NCI-H226 (cell line): ENCODE measurements at regions not wholly inside any gene's neighbourhood (a gene's known extent, or its start where the extent isn't known, plus 50 kb on each side); places are given as distances from the start of the nearest gene placed in this dataset.

Experiments
- DNase-seq: peaks from one replicate; pipeline ENCODE4 v3.0.0-alpha.2; 2015

GRCh38 chr5:99105216-99105615 is 176.4 kb upstream of the CHD1 start:
- DNase-seq = no peak

- DNase-seq = peak; percentile 14
Measured at GRCh38 chr5:99104538-99105132, 175.8 kb upstream of the CHD1 start.

GRCh38 chr5:99102073-99102697 is 173.4 kb upstream of the CHD1 start:
- DNase-seq = no peak

- no peak for DNase-seq
Measured at GRCh38 chr5:99099691-99100090, 170.9 kb upstream of the CHD1 start.

- DNase-seq = peak; percentile 8
Measured at GRCh38 chr5:99089822-99090549, 161.2 kb upstream of the CHD1 start.

- DNase-seq = no peak
Measured at GRCh38 chr5:99088309-99088708, 159.5 kb upstream of the CHD1 start.

- DNase-seq = no peak
Measured at GRCh38 chr5:99083197-99083596, 154.4 kb upstream of the CHD1 start.

- DNase-seq = no peak
Measured at GRCh38 chr5:99081711-99082110, 152.9 kb upstream of the CHD1 start.

GRCh38 chr5:99076723-99077640 is 148.2 kb upstream of the CHD1 start:
- no peak for DNase-seq

GRCh38 chr5:99072846-99073245 is 144.0 kb upstream of the CHD1 start:
- DNase-seq = no peak

GRCh38 chr5:99070822-99071221 is 142.0 kb upstream of the CHD1 start:
- no peak for DNase-seq

- no peak for DNase-seq
Measured at GRCh38 chr5:99070362-99070761, 141.6 kb upstream of the CHD1 start.

- no peak for DNase-seq
Measured at GRCh38 chr5:99068944-99069650, 140.3 kb upstream of the CHD1 start.

GRCh38 chr5:99063737-99064136 is 134.9 kb upstream of the CHD1 start:
- no peak for DNase-seq

GRCh38 chr5:99061711-99062110 is 132.9 kb upstream of the CHD1 start:
- DNase-seq = peak; percentile 39

- no peak for DNase-seq
Measured at GRCh38 chr5:99061299-99061698, 132.5 kb upstream of the CHD1 start.

- DNase-seq = peak; percentile 39
Measured at GRCh38 chr5:99060306-99061261, 131.8 kb upstream of the CHD1 start.

- DNase-seq = no peak
Measured at GRCh38 chr5:99059685-99060084, 130.9 kb upstream of the CHD1 start.

- DNase-seq = peak; percentile 19
Measured at GRCh38 chr5:99058466-99058865, 129.7 kb upstream of the CHD1 start.

- DNase-seq = no peak
Measured at GRCh38 chr5:99054972-99055371, 126.2 kb upstream of the CHD1 start.

- DNase-seq = no peak
Measured at GRCh38 chr5:99045871-99046270, 117.1 kb upstream of the CHD1 start.
